WTC11 (cell line): ENCODE measurements at regions not wholly inside any gene's neighbourhood (a gene's known extent, or its start where the extent isn't known, plus 50 kb on each side); places are given as distances from the start of the nearest gene placed in this dataset.

Experiments used
- ATAC-seq: fragments of 200-7000 bp; cut with Tn5 transposase; 2 replicates; pipeline ENCODE4 v1.10.0; 2021; ENCODE audit warnings: mild to moderate bottlenecking, moderate library complexity
- CTCF ChIA-PET: fragments of 300-600 bp; sonication (Branson Sonifier 250); formaldehyde crosslinking; loops from one replicate; lab custom pipeline; 2021; ENCODE audit warnings: antibody characterized with exemption; lab: Charles Lee
- POLR2A ChIA-PET: fragments of 350-600 bp; sonication (Branson Sonifier 250); formaldehyde crosslinking; loops from one replicate; lab custom pipeline; 2021; ENCODE audit warnings: antibody characterized with exemption; lab: Charles Lee
- DNase-seq: peaks from one replicate; pipeline ENCODE4 v3.0.0; 2021; ENCODE audit warnings: low spot score
- H3K27ac Mint-ChIP-seq: 2 replicates; pipeline ENCODE4 v1.8.0; 2021; ENCODE audit warnings: mixed read lengths
- H3K27me3 Mint-ChIP-seq: 2 replicates; pipeline ENCODE4 v1.8.0; 2021; ENCODE audit warnings: low read depth, mild to moderate bottlenecking, moderate library complexity, mixed read lengths
- H3K36me3 Mint-ChIP-seq: 2 replicates; pipeline ENCODE4 v1.8.0; 2021; ENCODE audit warnings: mixed read lengths
- H3K4me1 Mint-ChIP-seq: 2 replicates; pipeline ENCODE4 v1.8.0; 2022; ENCODE audit warnings: mixed read lengths
- H3K4me3 Mint-ChIP-seq: 2 replicates; pipeline ENCODE4 v1.8.0; 2021; ENCODE audit warnings: mild to moderate bottlenecking, moderate library complexity, mixed read lengths
- H3K9me3 Mint-ChIP-seq: 2 replicates; pipeline ENCODE4 v1.8.0; 2021; ENCODE audit warnings: mixed read lengths
- CDX4 ChIP-seq: fragments of 250-450 bp; sonication (Bioruptor Pico); IDR thresholded peaks from 2 replicates; pipeline ENCODE4 v1.9.0; 2021; ENCODE audit warnings: moderate library complexity, mild to moderate bottlenecking, inconsistent platforms, borderline replicate concordance
- CREM ChIP-seq: sonication (generic); formaldehyde crosslinking; IDR thresholded peaks from 2 replicates; pipeline ENCODE4 v1.8.1; 2022; ENCODE audit warnings: mild to moderate bottlenecking, missing genetic modification reagents, moderate library complexity
- E2F5 ChIP-seq: sonication (generic); formaldehyde crosslinking; IDR thresholded peaks from 2 replicates; pipeline ENCODE4 v1.8.1; 2022; ENCODE audit warnings: mild to moderate bottlenecking, moderate library complexity, missing genetic modification reagents
- ETV6 ChIP-seq: sonication (generic); formaldehyde crosslinking; IDR thresholded peaks from 2 replicates; pipeline ENCODE4 v1.8.1; 2022; ENCODE audit warnings: mild to moderate bottlenecking, missing genetic modification reagents
- FOXK1 ChIP-seq: sonication (generic); formaldehyde crosslinking; IDR thresholded peaks from 2 replicates; pipeline ENCODE4 v1.8.0; 2022; ENCODE audit warnings: mild to moderate bottlenecking, moderate library complexity, missing genetic modification reagents
- GRHL2 ChIP-seq: fragments of 250-450 bp; sonication (Bioruptor Pico); IDR thresholded peaks from 2 replicates; pipeline ENCODE4 v1.8.0; 2022; ENCODE audit warnings: mild to moderate bottlenecking, moderate library complexity; ENCODE audit not compliant: insufficient replicate concordance, severe bottlenecking
- MYBL2 ChIP-seq: sonication (generic); formaldehyde crosslinking; IDR thresholded peaks from 2 replicates; pipeline ENCODE4 v1.8.1; 2023; ENCODE audit warnings: mild to moderate bottlenecking, moderate library complexity, missing genetic modification reagents
- PREB ChIP-seq: sonication (generic); formaldehyde crosslinking; IDR thresholded peaks from 2 replicates; pipeline ENCODE4 v1.8.1; 2022; ENCODE audit warnings: mild to moderate bottlenecking, missing genetic modification reagents, moderate library complexity, borderline replicate concordance
- RORB ChIP-seq: fragments of 250-450 bp; sonication (Bioruptor Pico); IDR thresholded peaks from 2 replicates; pipeline ENCODE4 v1.9.0; 2021; ENCODE audit warnings: mild to moderate bottlenecking
- SMAD3 ChIP-seq: sonication (generic); formaldehyde crosslinking; IDR thresholded peaks from 2 replicates; pipeline ENCODE4 v1.8.0; 2022; ENCODE audit warnings: missing genetic modification reagents, mild to moderate bottlenecking, borderline replicate concordance
- SMAD4 ChIP-seq: sonication (generic); formaldehyde crosslinking; IDR thresholded peaks from 2 replicates; pipeline ENCODE4 v1.8.0; 2022; ENCODE audit warnings: mild to moderate bottlenecking, missing genetic modification reagents
- SOX15 ChIP-seq: fragments of 250-450 bp; sonication (Bioruptor Pico); IDR thresholded peaks from 2 replicates; pipeline ENCODE4 v1.9.0; 2021; ENCODE audit warnings: mild to moderate bottlenecking
- STAT6 ChIP-seq: sonication (generic); formaldehyde crosslinking; conservative IDR thresholded peaks from 2 replicates; pipeline ENCODE4 v1.8.1; 2023; ENCODE audit warnings: mild to moderate bottlenecking, low read depth, missing genetic modification reagents, moderate library complexity
- ZBTB21 ChIP-seq: sonication (generic); formaldehyde crosslinking; IDR thresholded peaks from 2 replicates; pipeline ENCODE4 v1.8.1; 2023; ENCODE audit warnings: mild to moderate bottlenecking, missing genetic modification reagents, borderline replicate concordance
- ZNF121 ChIP-seq: sonication (generic); formaldehyde crosslinking; IDR thresholded peaks from 2 replicates; pipeline ENCODE4 v1.8.0; 2023; ENCODE audit warnings: missing genetic modification reagents
- ZNF219 ChIP-seq: sonication (generic); formaldehyde crosslinking; IDR thresholded peaks from 2 replicates; pipeline ENCODE4 v1.8.0; 2023; ENCODE audit warnings: missing genetic modification reagents, mild to moderate bottlenecking, borderline replicate concordance
- ZNF532 ChIP-seq: fragments of 250-450 bp; sonication (Bioruptor Pico); IDR thresholded peaks from 2 replicates; pipeline ENCODE4 v1.9.0; 2021; ENCODE audit warnings: mild to moderate bottlenecking, borderline replicate concordance
- ZSCAN18 ChIP-seq: fragments of 250-450 bp; sonication (Bioruptor Pico); IDR thresholded peaks from 2 replicates; pipeline ENCODE4 v2.1.2; 2022; ENCODE audit warnings: mild to moderate bottlenecking, moderate library complexity

- TF ChIP-seq ZSCAN18 (no peak), FOXK1 (CRISPR knock-in tag) (no peak), ZNF121 (no peak), ZBTB21 (CRISPR knock-in tag) (no peak), ZNF219 (CRISPR knock-in tag) (no peak), ZNF532 (no peak), SMAD4 (CRISPR knock-in tag) (no peak), STAT6 (no peak), RORB (CRISPR knock-in tag) (no peak), GRHL2 (no peak)
These were observed 508.7 kb upstream of the SEMA3D start (continued) for GRCh38 chr7:85695533-85695932.

GRCh38 chr7:85695041-85695440 lies 508.2 kb upstream of the SEMA3D start:
- H3K4me3 Mint-ChIP-seq, result no peak overlapping the region
- H3K27me3 Mint-ChIP-seq, result no peaks in the 10 kb centered on the region

GRCh38 chr7:85693326-85693725 lies 506.5 kb upstream of the SEMA3D start:
- Mint-ChIP-seq H3K4me1 (no peaks in the 10 kb centered on the region), H3K9me3 (peaks cover 11% of the 10 kb centered on the region), H3K27me3 (no peaks in the 10 kb centered on the region), H3K4me3 (no peak overlapping the region), H3K27ac (no peak overlapping the region), H3K36me3 (no peaks in the 10 kb centered on the region; the same call in 1 of the 2 replicates)
- ChIA-PET POLR2A (no interaction called here), CTCF (no interaction called here)
- ATAC-seq (no peak), DNase-seq (no peak)
- TF ChIP-seq E2F5, result no peak
- TF ChIP-seq MYBL2 (CRISPR knock-in tag), result no peak
- no peak for TF ChIP-seq CREM (CRISPR knock-in tag)
- TF ChIP-seq PREB (CRISPR knock-in tag), result no peak
- no peak for TF ChIP-seq GRHL2
- no peak for TF ChIP-seq ETV6 (CRISPR knock-in tag)
- TF ChIP-seq SMAD3 (CRISPR knock-in tag), result no peak
- no peak for TF ChIP-seq ZBTB21 (CRISPR knock-in tag)

More at GRCh38 chr7:85695041-85695440, 508.2 kb upstream of the SEMA3D start:
- ChIA-PET POLR2A (no interaction called here), CTCF (no interaction called here)
- DNase-seq (no peak), ATAC-seq (no peak)
- H3K4me1 Mint-ChIP-seq, result no peaks in the 10 kb centered on the region
- H3K36me3 Mint-ChIP-seq, result no peaks in the 10 kb centered on the region
- H3K9me3 Mint-ChIP-seq, result no peaks in the 10 kb centered on the region
- H3K27ac Mint-ChIP-seq, result no peak overlapping the region
- no peak for TF ChIP-seq CDX4 (CRISPR knock-in tag)
- no peak for TF ChIP-seq SOX15
- TF ChIP-seq E2F5, result no peak
